ENCODE measurements at regions not wholly inside any gene's neighbourhood (a gene's known extent, or its start where the extent isn't known, plus 50 kb on each side); places are given as distances from the start of the nearest gene placed in this dataset.

- POLR2A ChIA-PET = no interaction called here
- TF ChIP-seq CTCF (IDR thresholded peaks at IDR 0.05; ENCODE audit: unreplicated experiment) = no peak
- Mint-ChIP-seq H3K9me3 (ENCODE audit: unreplicated experiment) (no peaks in the 10 kb centered on the region), H3K4me3 (ENCODE audit: unreplicated experiment) (no peak overlapping the region), H3K27ac (ENCODE audit: low read depth, unreplicated experiment) (no peak overlapping the region), H3K4me1 (ENCODE audit: insufficient read depth, unreplicated experiment) (no peaks in the 10 kb centered on the region), H3K27me3 (ENCODE audit: insufficient read depth, unreplicated experiment) (no peaks in the 10 kb centered on the region), H3K36me3 (ENCODE audit: insufficient read depth, unreplicated experiment) (no peaks in the 10 kb centered on the region)
- BruUV-seq (replicated peaks) = no TSS peak
- CTCF ChIA-PET = interaction anchor here (1.0 kb wide), 1 partner anchor 73 kb away, joined by 3 read pairs; no protein-coding TSS in a partner anchor
- no peak for DNase-seq (ENCODE audit: unreplicated experiment)
- intact Hi-C loops (cut with micrococcal nuclease) = no loop called here
Observed at GRCh38 chr4:181046809-181047208, 1196.4 kb upstream of the TENM3 start.

GRCh38 chr4:181051931-181052330, 1191.3 kb upstream of the TENM3 start:
- CTCF ChIA-PET = interaction anchor here (0.6 kb wide), 1 partner anchor 295 kb away, joined by 3 read pairs; no protein-coding TSS in a partner anchor

GRCh38 chr4:181061787-181062186, 1181.4 kb upstream of the TENM3 start:
- intact Hi-C loops (cut with micrococcal nuclease) = no loop called here
- Mint-ChIP-seq H3K9me3 (ENCODE audit: unreplicated experiment) (peaks cover 6% of the 10 kb centered on the region), H3K4me1 (ENCODE audit: insufficient read depth, unreplicated experiment) (no peaks in the 10 kb centered on the region), H3K27ac (ENCODE audit: low read depth, unreplicated experiment) (no peak overlapping the region), H3K36me3 (ENCODE audit: insufficient read depth, unreplicated experiment) (no peaks in the 10 kb centered on the region), H3K4me3 (ENCODE audit: unreplicated experiment) (no peak overlapping the region), H3K27me3 (ENCODE audit: insufficient read depth, unreplicated experiment) (no peaks in the 10 kb centered on the region)
- POLR2A ChIA-PET = no interaction called here
- CTCF ChIA-PET = no interaction called here
- no TSS peak for BruUV-seq (replicated peaks)
- no peak for TF ChIP-seq CTCF (IDR thresholded peaks at IDR 0.05; ENCODE audit: unreplicated experiment)
- no peak for DNase-seq (ENCODE audit: unreplicated experiment)

More at GRCh38 chr4:181051931-181052330, 1191.3 kb upstream of the TENM3 start:
- no peak for DNase-seq (ENCODE audit: unreplicated experiment)
- POLR2A ChIA-PET = no interaction called here
- no TSS peak for BruUV-seq (replicated peaks)
- no peak overlapping the region for H3K4me3 Mint-ChIP-seq (ENCODE audit: unreplicated experiment)
- intact Hi-C loops (cut with micrococcal nuclease) = no loop called here
- H3K27ac Mint-ChIP-seq (ENCODE audit: low read depth, unreplicated experiment) = no peak overlapping the region
- TF ChIP-seq CTCF (IDR thresholded peaks at IDR 0.05; ENCODE audit: unreplicated experiment) = no peak
- H3K27me3 Mint-ChIP-seq (ENCODE audit: insufficient read depth, unreplicated experiment) = no peaks in the 10 kb centered on the region
- no peaks in the 10 kb centered on the region for H3K4me1 Mint-ChIP-seq (ENCODE audit: insufficient read depth, unreplicated experiment)
- no peaks in the 10 kb centered on the region for H3K36me3 Mint-ChIP-seq (ENCODE audit: insufficient read depth, unreplicated experiment)
- H3K9me3 Mint-ChIP-seq (ENCODE audit: unreplicated experiment) = no peaks in the 10 kb centered on the region

- no peak for DNase-seq (ENCODE audit: unreplicated experiment)
- ChIA-PET CTCF (no interaction called here), POLR2A (no interaction called here)
- H3K4me1 Mint-ChIP-seq (ENCODE audit: insufficient read depth, unreplicated experiment) = no peaks in the 10 kb centered on the region
- H3K4me3 Mint-ChIP-seq (ENCODE audit: unreplicated experiment) = no peak overlapping the region
- BruUV-seq (replicated peaks) = no TSS peak
- H3K27ac Mint-ChIP-seq (ENCODE audit: low read depth, unreplicated experiment) = no peak overlapping the region
- H3K27me3 Mint-ChIP-seq (ENCODE audit: insufficient read depth, unreplicated experiment) = no peaks in the 10 kb centered on the region
- H3K36me3 Mint-ChIP-seq (ENCODE audit: insufficient read depth, unreplicated experiment) = no peaks in the 10 kb centered on the region
- TF ChIP-seq CTCF (IDR thresholded peaks at IDR 0.05; ENCODE audit: unreplicated experiment) = no peak
- intact Hi-C loops (cut with micrococcal nuclease) = no loop called here
- H3K9me3 Mint-ChIP-seq (ENCODE audit: unreplicated experiment) = peaks cover 8% of the 10 kb centered on the region
Observed at GRCh38 chr4:181063212-181063611, 1180.0 kb upstream of the TENM3 start.
